GM12878 (cell line): ENCODE measurements at regions not wholly inside any gene's neighbourhood (a gene's known extent, or its start where the extent isn't known, plus 50 kb on each side); places are given as distances from the start of the nearest gene placed in this dataset.

Experiments used
- CEBPB ChIP-seq, 2 experiments: fragments of 150-350 bp in 1 of 2; IDR thresholded peaks; 2 replicates each; pipeline ENCODE4 v1.6.1; 2012 to 2014; ENCODE audit warnings: low read depth in 2 of 2, low read length in 2 of 2, borderline replicate concordance in 1 of 2, inconsistent platforms in 1 of 2
- CTCF ChIP-seq, 3 experiments: IDR thresholded peaks in 2 of 3; conservative IDR thresholded peaks in 1 of 3; 2 replicates each; pipeline ENCODE4 v1.5.1; 2011; ENCODE audit warnings: low read depth in 3 of 3, low read length in 3 of 3, mild to moderate bottlenecking in 3 of 3, control low read depth in 2 of 3, moderate library complexity in 2 of 3, inconsistent platforms in 1 of 3, mixed read lengths in 1 of 3; ENCODE audit not compliant: control insufficient read depth in 2 of 3, insufficient read depth in 1 of 3; ENCODE audit errors: extremely low read depth in 1 of 3
- POLR2A ChIP-seq: IDR thresholded peaks from 2 replicates; pipeline ENCODE4 v1.6.1; 2011; ENCODE audit warnings: low read depth, mild to moderate bottlenecking, low read length
- REST ChIP-seq: IDR thresholded peaks from 2 replicates; pipeline ENCODE4 v1.6.1; 2012; ENCODE audit warnings: mild to moderate bottlenecking, low read depth, low read length
- SIN3A ChIP-seq: IDR thresholded peaks from 2 replicates; pipeline ENCODE4 v1.6.1; 2012; ENCODE audit warnings: low read depth, low read length, improper control_type of control experiment
- TCF7 ChIP-seq: IDR thresholded peaks from 2 replicates; pipeline ENCODE4 v1.6.1; 2014; ENCODE audit warnings: antibody characterized with exemption, borderline replicate concordance
- ZZZ3 ChIP-seq: IDR thresholded peaks from 2 replicates; pipeline ENCODE4 v1.6.1; 2011; ENCODE audit warnings: low read depth; ENCODE audit not compliant: control insufficient read depth, insufficient read length

- TF ChIP-seq POLR2A (no peak), CTCF (IDR thresholded peaks at IDR 0.05 in 2 of 3, conservative IDR thresholded peaks at IDR 0.05 in 1 of 3; ENCODE audit: control insufficient read depth in 2 of 3, extremely low read depth in 1 of 3, insufficient read depth in 1 of 3, low read depth in 3 of 3, low read length in 3 of 3) (no peak), ZZZ3 (no peak), CEBPB (IDR thresholded peaks at IDR 0.05; ENCODE audit: borderline replicate concordance in 1 of 2, low read depth in 2 of 2, low read length in 2 of 2) (no peak), TCF7 (no peak), REST (no peak), SIN3A (no peak)
Observed at GRCh38 chr6:37551002-37551401, 51.3 kb upstream of the CCDC167 start.
